ENCODE measurements at regions not wholly inside any gene's neighbourhood (a gene's known extent, or its start where the extent isn't known, plus 50 kb on each side); places are given as distances from the start of the nearest gene placed in this dataset.
"Not testable (repeated sequence)": the region's sequence is repeated elsewhere in the genome, so short reads cannot be mapped to it uniquely, and the experiment has no call there.

DNA sequence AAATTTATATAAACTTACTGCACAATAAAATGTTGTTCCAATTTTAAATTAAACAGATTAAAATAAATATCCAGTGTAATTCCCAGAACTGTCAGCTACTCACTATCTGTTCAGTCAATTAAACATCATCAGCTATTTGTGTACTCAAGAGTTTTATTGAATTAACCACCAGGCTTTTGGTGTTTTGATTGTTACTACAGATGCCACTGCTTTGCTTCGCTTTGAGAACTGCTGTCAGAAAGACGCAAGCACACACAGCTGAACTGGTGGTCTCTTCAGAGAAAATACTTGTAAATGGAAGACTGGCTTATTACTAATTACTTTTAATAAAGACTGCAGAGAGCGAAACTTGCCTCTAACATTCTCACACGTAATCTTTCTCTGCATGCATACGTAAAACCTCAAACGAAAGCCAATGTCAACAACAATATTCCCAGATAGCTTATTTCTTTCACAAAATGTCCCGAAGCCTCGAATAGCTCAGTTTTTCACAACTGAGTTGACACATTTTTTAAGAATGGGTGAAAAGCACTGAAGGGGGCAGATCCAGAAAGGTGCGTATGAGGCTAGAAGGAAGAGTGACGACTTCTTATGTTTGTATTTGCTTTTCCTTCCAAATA is 259.6 kb upstream of the RPS23 start:
- no peak for DNase-seq (ENCODE audit: low read depth, low spot score)
- CTCF ChIA-PET = interaction anchor here (1.2 kb wide), 1 partner anchor 187 kb away, joined by 3 read pairs; no protein-coding TSS in a partner anchor
- no peak overlapping the region for H3K4me3 ChIP-seq (ENCODE audit: low read depth, low read length)
- POLR2A ChIA-PET = no interaction called here
- TF ChIP-seq, protein P1, sequence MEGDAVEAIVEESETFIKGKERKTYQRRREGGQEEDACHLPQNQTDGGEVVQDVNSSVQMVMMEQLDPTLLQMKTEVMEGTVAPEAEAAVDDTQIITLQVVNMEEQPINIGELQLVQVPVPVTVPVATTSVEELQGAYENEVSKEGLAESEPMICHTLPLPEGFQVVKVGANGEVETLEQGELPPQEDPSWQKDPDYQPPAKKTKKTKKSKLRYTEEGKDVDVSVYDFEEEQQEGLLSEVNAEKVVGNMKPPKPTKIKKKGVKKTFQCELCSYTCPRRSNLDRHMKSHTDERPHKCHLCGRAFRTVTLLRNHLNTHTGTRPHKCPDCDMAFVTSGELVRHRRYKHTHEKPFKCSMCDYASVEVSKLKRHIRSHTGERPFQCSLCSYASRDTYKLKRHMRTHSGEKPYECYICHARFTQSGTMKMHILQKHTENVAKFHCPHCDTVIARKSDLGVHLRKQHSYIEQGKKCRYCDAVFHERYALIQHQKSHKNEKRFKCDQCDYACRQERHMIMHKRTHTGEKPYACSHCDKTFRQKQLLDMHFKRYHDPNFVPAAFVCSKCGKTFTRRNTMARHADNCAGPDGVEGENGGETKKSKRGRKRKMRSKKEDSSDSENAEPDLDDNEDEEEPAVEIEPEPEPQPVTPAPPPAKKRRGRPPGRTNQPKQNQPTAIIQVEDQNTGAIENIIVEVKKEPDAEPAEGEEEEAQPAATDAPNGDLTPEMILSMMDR (IDR thresholded peaks at IDR 0.05; ENCODE audit: insufficient read depth, low read length, missing control alignments) = no peak

DNA sequence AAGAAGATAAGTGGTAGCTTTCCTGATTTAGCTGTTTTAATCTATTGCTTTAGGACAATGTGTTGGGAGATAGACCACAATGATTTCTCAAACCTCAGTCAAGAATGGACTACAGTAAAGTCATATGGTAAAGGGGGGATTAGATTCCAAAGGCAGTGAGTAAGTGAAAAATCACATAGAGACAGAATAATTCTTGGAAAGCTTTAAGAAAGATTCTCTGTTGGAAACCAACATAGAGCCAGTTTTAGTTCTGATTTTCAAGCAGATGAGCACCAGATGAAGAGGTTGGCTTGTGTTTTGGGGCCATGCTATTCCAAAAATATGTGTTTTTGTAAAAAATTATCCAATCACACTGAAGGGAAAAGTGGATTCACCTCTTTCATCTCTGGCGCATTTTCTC is 256.8 kb upstream of the RPS23 start:
- POLR2A ChIA-PET = no interaction called here
- H3K4me3 ChIP-seq (ENCODE audit: low read depth, low read length) = no peak overlapping the region
- CTCF ChIA-PET = no interaction called here
- TF ChIP-seq, protein P1 (IDR thresholded peaks at IDR 0.05; ENCODE audit: insufficient read depth, low read length, missing control alignments) = no peak
- no peak for DNase-seq (ENCODE audit: low read depth, low spot score)

DNA sequence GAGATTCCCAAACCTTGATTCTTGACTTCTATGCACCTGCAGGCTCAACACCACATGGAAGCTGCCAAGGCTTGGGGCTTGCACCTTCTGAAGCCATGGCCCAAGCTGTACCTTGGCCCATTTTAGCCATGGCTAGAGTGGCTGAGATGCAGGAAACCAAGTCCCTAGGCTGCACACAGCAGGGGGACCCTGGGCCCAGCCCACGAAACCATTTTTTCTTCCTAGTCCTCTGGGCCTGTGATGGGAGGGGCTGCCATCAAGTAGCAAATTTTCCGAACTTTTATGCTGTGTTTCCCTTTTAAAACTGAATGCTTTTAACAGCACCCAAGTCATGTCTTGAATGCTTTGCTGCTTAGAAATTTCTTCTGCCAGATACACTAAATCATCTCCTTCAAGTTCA is 253.9 kb upstream of the RPS23 start:
- DNase-seq (ENCODE audit: low read depth, low spot score); CTCF ChIA-PET; H3K4me3 ChIP-seq (ENCODE audit: low read depth, low read length); POLR2A ChIA-PET: not testable (repeated sequence)

DNA sequence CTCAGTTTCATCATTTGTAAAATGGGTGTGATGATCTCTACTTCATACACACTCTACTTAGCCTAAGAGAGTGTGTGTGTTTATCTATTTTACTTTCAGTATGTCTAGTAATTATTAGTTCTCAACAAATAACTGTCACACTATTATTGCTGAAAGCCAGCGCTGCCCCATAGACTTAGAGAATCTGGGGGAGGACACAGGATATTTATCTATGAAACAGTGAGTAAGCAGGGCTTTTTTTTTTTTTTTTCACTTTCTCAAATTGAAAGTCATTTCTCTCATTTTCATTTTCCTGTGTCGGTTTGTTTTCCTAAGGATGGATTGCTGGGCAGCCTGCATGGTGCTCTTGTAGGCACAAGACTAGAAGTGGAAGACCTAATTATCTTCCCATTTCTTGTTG is 248.4 kb upstream of the RPS23 start:
- no peak overlapping the region for H3K4me3 ChIP-seq (ENCODE audit: low read depth, low read length)
- DNase-seq (ENCODE audit: low read depth, low spot score) = no peak
- ChIA-PET CTCF (no interaction called here), POLR2A (no interaction called here)
- TF ChIP-seq, protein P1 (IDR thresholded peaks at IDR 0.05; ENCODE audit: insufficient read depth, low read length, missing control alignments) = no peak

DNA sequence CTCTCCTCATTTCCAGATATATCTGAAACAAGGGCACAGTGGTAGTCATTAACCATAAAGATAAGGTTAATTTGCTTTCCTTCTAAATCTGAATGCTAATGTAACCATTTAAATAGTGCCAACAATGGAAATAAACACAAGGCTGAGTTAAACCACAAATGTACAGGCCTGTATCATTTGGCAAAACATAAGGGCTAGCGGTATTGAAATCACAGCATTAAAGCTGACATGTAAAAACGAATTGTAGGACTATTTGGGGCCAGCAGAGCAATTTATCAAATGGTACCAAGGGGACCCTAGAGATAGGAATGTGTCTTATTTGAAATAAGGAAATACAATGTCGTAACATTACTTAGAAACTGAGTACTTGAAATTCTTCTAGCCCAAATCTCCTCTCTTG is 247.5 kb upstream of the RPS23 start:
- POLR2A ChIA-PET = no interaction called here
- no peak overlapping the region for H3K4me3 ChIP-seq (ENCODE audit: low read depth, low read length)
- TF ChIP-seq, protein P1 (IDR thresholded peaks at IDR 0.05; ENCODE audit: insufficient read depth, low read length, missing control alignments) = no peak
- DNase-seq (ENCODE audit: low read depth, low spot score) = no peak
- CTCF ChIA-PET = interaction anchor here (0.9 kb wide), 1 partner anchor 214 kb away, joined by 3 read pairs; no protein-coding TSS in a partner anchor

DNA sequence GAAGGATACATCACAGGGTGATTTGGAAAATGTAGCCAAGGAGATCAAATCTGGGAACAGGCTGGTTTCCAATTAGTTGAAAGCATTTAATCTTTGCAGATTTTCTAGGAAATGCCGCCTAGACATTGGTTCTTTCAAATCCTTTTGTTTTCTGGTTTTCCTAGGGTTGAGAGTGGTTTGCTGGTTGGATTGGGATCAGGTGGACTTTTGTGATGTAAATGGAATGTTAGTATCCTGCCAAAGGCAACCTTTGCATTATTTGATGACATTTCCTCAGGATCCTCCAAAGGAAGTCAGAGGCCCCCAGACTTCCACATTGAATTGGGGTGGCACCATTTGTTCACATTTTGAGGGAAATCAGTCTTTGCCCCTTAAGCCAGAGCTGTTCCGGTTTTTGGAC is 245.5 kb upstream of the RPS23 start:
- DNase-seq (ENCODE audit: low read depth, low spot score) = no peak
- TF ChIP-seq, protein P1 (IDR thresholded peaks at IDR 0.05; ENCODE audit: insufficient read depth, low read length, missing control alignments) = no peak
- ChIA-PET CTCF (no interaction called here), POLR2A (no interaction called here)
- no peak overlapping the region for H3K4me3 ChIP-seq (ENCODE audit: low read depth, low read length)

DNA sequence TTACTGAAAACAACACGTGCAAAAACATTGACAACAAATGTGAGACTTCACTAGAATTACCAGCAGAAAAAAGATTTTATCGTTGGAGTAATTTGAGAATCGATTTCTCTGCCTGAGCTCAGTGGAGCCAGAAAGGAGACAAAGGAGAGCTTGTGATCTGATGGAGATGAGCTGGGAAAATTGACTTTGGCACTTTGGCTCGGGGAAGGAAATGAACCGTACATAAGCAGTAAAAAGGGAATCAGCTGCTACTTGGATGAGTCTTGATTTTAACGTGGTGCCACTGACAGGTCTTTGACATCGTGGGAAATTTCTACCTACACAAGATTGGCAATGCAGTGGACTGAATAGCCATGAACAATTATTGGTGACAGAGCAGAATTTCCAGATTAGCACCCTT is 244.7 kb upstream of the RPS23 start:
- ChIA-PET POLR2A (no interaction called here), CTCF (no interaction called here)
- no peak overlapping the region for H3K4me3 ChIP-seq (ENCODE audit: low read depth, low read length)
- TF ChIP-seq, protein P1 (IDR thresholded peaks at IDR 0.05; ENCODE audit: insufficient read depth, low read length, missing control alignments) = no peak
- DNase-seq (ENCODE audit: low read depth, low spot score) = no peak
